ENCODE measurements at regions not wholly inside any gene's neighbourhood (a gene's known extent, or its start where the extent isn't known, plus 50 kb on each side); places are given as distances from the start of the nearest gene placed in this dataset.

DNA sequence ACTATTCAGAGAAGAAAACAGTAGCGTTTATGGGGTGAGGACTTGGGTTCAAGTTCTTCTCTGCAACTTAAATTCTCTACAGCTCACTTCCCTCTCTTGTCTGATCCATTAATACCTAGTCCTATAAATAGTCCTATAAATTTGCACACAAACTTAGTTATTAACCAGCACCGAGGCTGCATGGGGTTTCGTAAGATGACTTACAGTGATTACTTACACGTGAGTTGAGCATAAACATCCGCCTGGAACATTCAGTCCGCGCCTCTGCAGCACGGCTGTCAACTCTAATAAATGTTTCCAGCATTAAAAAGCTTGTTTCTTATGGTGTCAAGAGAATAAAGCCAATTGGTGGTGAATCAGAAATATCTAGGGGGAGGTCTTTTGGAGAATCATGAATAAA is 103.0 kb upstream of the ENPP6 start:
- TF ChIP-seq, protein P1, sequence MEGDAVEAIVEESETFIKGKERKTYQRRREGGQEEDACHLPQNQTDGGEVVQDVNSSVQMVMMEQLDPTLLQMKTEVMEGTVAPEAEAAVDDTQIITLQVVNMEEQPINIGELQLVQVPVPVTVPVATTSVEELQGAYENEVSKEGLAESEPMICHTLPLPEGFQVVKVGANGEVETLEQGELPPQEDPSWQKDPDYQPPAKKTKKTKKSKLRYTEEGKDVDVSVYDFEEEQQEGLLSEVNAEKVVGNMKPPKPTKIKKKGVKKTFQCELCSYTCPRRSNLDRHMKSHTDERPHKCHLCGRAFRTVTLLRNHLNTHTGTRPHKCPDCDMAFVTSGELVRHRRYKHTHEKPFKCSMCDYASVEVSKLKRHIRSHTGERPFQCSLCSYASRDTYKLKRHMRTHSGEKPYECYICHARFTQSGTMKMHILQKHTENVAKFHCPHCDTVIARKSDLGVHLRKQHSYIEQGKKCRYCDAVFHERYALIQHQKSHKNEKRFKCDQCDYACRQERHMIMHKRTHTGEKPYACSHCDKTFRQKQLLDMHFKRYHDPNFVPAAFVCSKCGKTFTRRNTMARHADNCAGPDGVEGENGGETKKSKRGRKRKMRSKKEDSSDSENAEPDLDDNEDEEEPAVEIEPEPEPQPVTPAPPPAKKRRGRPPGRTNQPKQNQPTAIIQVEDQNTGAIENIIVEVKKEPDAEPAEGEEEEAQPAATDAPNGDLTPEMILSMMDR (IDR thresholded peaks at IDR 0.05): no peak
- TF ChIP-seq POLR2A (IDR thresholded peaks at IDR 0.05): no peak

Measured in suprapubic skin (tissue), 3 donors.